Mesenchymal stem cell (in vitro differentiated cells and primary cell): ENCODE measurements at regions not wholly inside any gene's neighbourhood (a gene's known extent, or its start where the extent isn't known, plus 50 kb on each side); places are given as distances from the start of the nearest gene placed in this dataset.

ENCODE experiments used
- DNase-seq: peaks from one replicate; pipeline ENCODE4 v3.0.0-alpha.2; 2013
- H2AFZ ChIP-seq: one replicate; pipeline ENCODE4 v1.6.1; 2013; ENCODE audit warnings: low read depth, mild to moderate bottlenecking, control low read depth, inconsistent platforms, low read length, moderate library complexity
- H2AK5ac ChIP-seq: 2 replicates; pipeline ENCODE4 v1.6.1; 2013; ENCODE audit warnings: low read length, moderate library complexity, mild to moderate bottlenecking, inconsistent platforms; ENCODE audit not compliant: severe bottlenecking
- H2BK120ac ChIP-seq: one replicate; pipeline ENCODE4 v1.6.1; 2013; ENCODE audit warnings: low read depth, mild to moderate bottlenecking, inconsistent platforms, low read length, moderate library complexity
- H2BK12ac ChIP-seq, 2 experiments: one replicate each; pipeline ENCODE4 v1.6.1; 2013; ENCODE audit warnings: inconsistent platforms in 2 of 2, low read length in 2 of 2, mild to moderate bottlenecking in 2 of 2, moderate library complexity in 2 of 2, control low read depth in 1 of 2
- H2BK15ac ChIP-seq: one replicate; pipeline ENCODE4 v1.6.1; 2013; ENCODE audit warnings: mild to moderate bottlenecking, low read depth, inconsistent platforms; ENCODE audit not compliant: poor library complexity, severe bottlenecking
- H2BK5ac ChIP-seq: 2 replicates; pipeline ENCODE4 v1.6.1; 2013; ENCODE audit warnings: low read depth, mild to moderate bottlenecking, low read length, control low read depth, inconsistent platforms; ENCODE audit not compliant: poor library complexity, severe bottlenecking
- H3K14ac ChIP-seq, 2 experiments: one replicate each; pipeline ENCODE4 v1.6.1; 2013; ENCODE audit warnings: inconsistent platforms in 2 of 2, low read length in 2 of 2, control low read depth in 1 of 2, mild to moderate bottlenecking in 1 of 2, moderate library complexity in 1 of 2
- H3K18ac ChIP-seq, 2 experiments: one replicate each; pipeline ENCODE4 v1.6.1; 2013; ENCODE audit warnings: inconsistent platforms in 2 of 2, low read length in 2 of 2, control low read depth in 1 of 2, low read depth in 1 of 2, mild to moderate bottlenecking in 1 of 2
- H3K23ac ChIP-seq, 2 experiments: one replicate each; pipeline ENCODE4 v1.6.1; 2013; ENCODE audit warnings: inconsistent platforms in 2 of 2, low read length in 2 of 2, mild to moderate bottlenecking in 2 of 2, moderate library complexity in 2 of 2, control low read depth in 1 of 2
- H3K27ac ChIP-seq: 2 replicates; pipeline ENCODE4 v1.5.1; 2013; ENCODE audit warnings: mild to moderate bottlenecking, moderate library complexity, low read length, control low read depth, inconsistent platforms; ENCODE audit not compliant: poor library complexity, severe bottlenecking
- H3K27me3 ChIP-seq, 2 experiments: 2 replicates each; pipeline versions ENCODE4 v1.6.1 to v1.7.0; 2013; ENCODE audit warnings: low read length in 2 of 2, mild to moderate bottlenecking in 2 of 2, moderate library complexity in 2 of 2, control low read depth in 1 of 2, inconsistent platforms in 1 of 2; ENCODE audit not compliant: control insufficient read depth in 1 of 2, insufficient read depth in 1 of 2
- H3K36me3 ChIP-seq, 2 experiments: 2 replicates each; pipeline versions ENCODE4 v1.6.1 to v1.7.0; 2013; ENCODE audit warnings: low read length in 2 of 2, control low read depth in 1 of 2, inconsistent platforms in 1 of 2, low read depth in 1 of 2, mild to moderate bottlenecking in 1 of 2; ENCODE audit not compliant: insufficient read depth in 2 of 2, control insufficient read depth in 1 of 2
- H3K4ac ChIP-seq, 2 experiments: one replicate each; pipeline ENCODE4 v1.6.1; 2013; ENCODE audit warnings: inconsistent platforms in 2 of 2, low read length in 2 of 2, mild to moderate bottlenecking in 2 of 2, moderate library complexity in 2 of 2, control low read depth in 1 of 2, low read depth in 1 of 2
- H3K4me1 ChIP-seq: 2 replicates; pipeline ENCODE4 v1.6.1; 2013; ENCODE audit warnings: low read depth, low read length, control low read depth; ENCODE audit not compliant: control insufficient read depth, insufficient read depth
- H3K4me2 ChIP-seq: 2 replicates; pipeline ENCODE4 v1.6.1; 2013; ENCODE audit warnings: low read length, mild to moderate bottlenecking, inconsistent platforms; ENCODE audit not compliant: poor library complexity, severe bottlenecking
- H3K4me3 ChIP-seq, 2 experiments: 2 replicates each; pipeline versions ENCODE4 v1.5.1 to v1.7.0; 2013; ENCODE audit warnings: low read length in 2 of 2, mild to moderate bottlenecking in 2 of 2, control low read depth in 1 of 2, low read depth in 1 of 2; ENCODE audit not compliant: insufficient read depth in 1 of 2
- H3K79me1 ChIP-seq: replicated peaks from 2 replicates; pipeline ENCODE4 v1.6.1; 2013; ENCODE audit warnings: mild to moderate bottlenecking, control low read depth, low read length, inconsistent platforms; ENCODE audit not compliant: poor library complexity, severe bottlenecking
- H3K9ac ChIP-seq: 2 replicates; pipeline ENCODE4 v1.7.0; 2013; ENCODE audit warnings: mild to moderate bottlenecking, low read length, moderate library complexity
- H3K9me3 ChIP-seq: 2 replicates; pipeline ENCODE4 v1.7.0; 2013; ENCODE audit warnings: mild to moderate bottlenecking, low read length; ENCODE audit not compliant: control insufficient read depth
- H4K8ac ChIP-seq: one replicate; pipeline ENCODE4 v1.6.1; 2013; ENCODE audit warnings: inconsistent platforms, mild to moderate bottlenecking, low read length, moderate library complexity
- H4K91ac ChIP-seq: one replicate; pipeline ENCODE4 v1.6.1; 2013; ENCODE audit warnings: mild to moderate bottlenecking, low read length, inconsistent platforms
- WGBS: methylation state at CpG from one replicate; pipeline ENCODE4 v1.1.7; 2013; ENCODE audit warnings: mixed read lengths; 5-methylcytosine and 5-hydroxymethylcytosine counted together

GRCh38 chr13:111594606-111595005 lies 274.2 kb downstream of the TEX29 start:
- Histone ChIP-seq H2BK5ac (no peak overlapping the region), H2BK15ac (no peak overlapping the region), H2BK120ac (no peak overlapping the region), H3K27me3 (no peaks in the 10 kb centered on the region), H3K4me3 (no peak overlapping the region), H3K9me3 (peaks cover 5% of the 10 kb centered on the region), H3K4me2 (no peak overlapping the region), H2AFZ (no peak overlapping the region), H3K27ac (no peak overlapping the region), H3K9ac (no peak overlapping the region), H3K4me1 (no peaks in the 10 kb centered on the region), H3K4ac (no peak overlapping the region), H2BK12ac (no peak overlapping the region), H3K14ac (no peak overlapping the region), H2AK5ac (no peak overlapping the region), H3K18ac (no peak overlapping the region), H3K23ac (no peak overlapping the region), H3K36me3 (no peaks in the 10 kb centered on the region), H4K91ac (no peak overlapping the region), H4K8ac (no peak overlapping the region), H3K79me1 (no peaks in the 10 kb centered on the region)
- 83% methylated on average over 10 of the region's 10 CpGs for WGBS
- DNase-seq = no peak

GRCh38 chr13:111595276-111595675 lies 274.8 kb downstream of the TEX29 start:
- H3K4me3 ChIP-seq = no peak overlapping the region
- H3K27ac ChIP-seq = no peak overlapping the region
- no peaks in the 10 kb centered on the region for H3K9me3 ChIP-seq
- no peak overlapping the region for H3K4me2 ChIP-seq
- no peak overlapping the region for H2BK5ac ChIP-seq
- DNase-seq = no peak
- H2BK12ac ChIP-seq = no peak overlapping the region
- H3K27me3 ChIP-seq = no peaks in the 10 kb centered on the region
- H3K79me1 ChIP-seq = no peaks in the 10 kb centered on the region
- WGBS = 81% methylated on average over 3 of the region's 3 CpGs
- no peak overlapping the region for H3K14ac ChIP-seq
- no peak overlapping the region for H3K23ac ChIP-seq
- H4K8ac ChIP-seq = no peak overlapping the region
- no peak overlapping the region for H3K9ac ChIP-seq
- no peak overlapping the region for H3K18ac ChIP-seq
- H2AFZ ChIP-seq = no peak overlapping the region
- no peaks in the 10 kb centered on the region for H3K4me1 ChIP-seq
- H3K4ac ChIP-seq = no peak overlapping the region
- H2BK120ac ChIP-seq = no peak overlapping the region
- H4K91ac ChIP-seq = no peak overlapping the region
- no peaks in the 10 kb centered on the region for H3K36me3 ChIP-seq
- no peak overlapping the region for H2AK5ac ChIP-seq
- no peak overlapping the region for H2BK15ac ChIP-seq

- Histone ChIP-seq H3K4me1 (no peaks in the 10 kb centered on the region), H3K36me3 (no peaks in the 10 kb centered on the region), H3K4ac (no peak overlapping the region), H2AK5ac (no peak overlapping the region), H2BK15ac (no peak overlapping the region), H2AFZ (no peak overlapping the region), H3K9ac (no peak overlapping the region), H3K9me3 (no peaks in the 10 kb centered on the region), H2BK12ac (no peak overlapping the region), H3K4me3 (no peak overlapping the region), H3K18ac (no peak overlapping the region), H2BK120ac (no peak overlapping the region), H3K14ac (no peak overlapping the region), H3K27me3 (no peaks in the 10 kb centered on the region), H3K4me2 (no peak overlapping the region), H3K27ac (no peak overlapping the region), H4K91ac (no peak overlapping the region), H3K79me1 (no peaks in the 10 kb centered on the region), H2BK5ac (no peak overlapping the region), H4K8ac (no peak overlapping the region), H3K23ac (no peak overlapping the region)
- no peak for DNase-seq
- 76% methylated on average over 11 of the region's 11 CpGs for whole genome bisulfite sequencing
Observed at GRCh38 chr13:111595791-111596190, 275.3 kb downstream of the TEX29 start.

GRCh38 chr13:111597191-111597611 lies 276.8 kb downstream of the TEX29 start:
- WGBS = 73% methylated on average over 10 of the region's 10 CpGs
- Histone ChIP-seq H3K4ac (no peak overlapping the region), H3K14ac (no peak overlapping the region), H2BK12ac (no peak overlapping the region), H2AK5ac (no peak overlapping the region), H3K18ac (no peak overlapping the region), H2BK120ac (no peak overlapping the region), H2BK15ac (no peak overlapping the region), H3K79me1 (no peaks in the 10 kb centered on the region), H2BK5ac (no peak overlapping the region), H3K9ac (no peak overlapping the region), H3K23ac (no peak overlapping the region), H2AFZ (no peak overlapping the region), H4K8ac (no peak overlapping the region), H3K36me3 (no peaks in the 10 kb centered on the region), H3K27ac (no peak overlapping the region), H3K4me2 (no peak overlapping the region), H3K9me3 (no peaks in the 10 kb centered on the region), H3K4me1 (no peaks in the 10 kb centered on the region), H3K27me3 (no peaks in the 10 kb centered on the region), H4K91ac (no peak overlapping the region), H3K4me3 (no peak overlapping the region)
- DNase-seq = no peak
